MM.1S (cell line): ENCODE measurements at regions not wholly inside any gene's neighbourhood (a gene's known extent, or its start where the extent isn't known, plus 50 kb on each side); places are given as distances from the start of the nearest gene placed in this dataset.

Experiments
- CTCF ChIP-seq: fragments of 300-600 bp; sonication (generic); IDR thresholded peaks from 2 replicates; pipeline ENCODE4 v1.5.1; 2016; ENCODE audit warnings: antibody characterized with exemption, low read length, mixed read lengths
- EZH2 ChIP-seq: fragments of 300-600 bp; sonication (generic); optimal IDR thresholded peaks from 2 replicates; pipeline ENCODE3; 2017; ENCODE audit warnings: low read depth, mild to moderate bottlenecking, antibody characterized with exemption, low read length, mixed read lengths

- TF ChIP-seq CTCF: no peak
- TF ChIP-seq EZH2: no peak
Observed at GRCh38 chr14:38490273-38490672, 234.4 kb upstream of the CLEC14A start.
